IMR-90 (cell line): ENCODE measurements at regions not wholly inside any gene's neighbourhood (a gene's known extent, or its start where the extent isn't known, plus 50 kb on each side); places are given as distances from the start of the nearest gene placed in this dataset.

ENCODE experiments used
- ATAC-seq: fragments of 200-7000 bp; cut with Tn5 transposase; 2 replicates; pipeline ENCODE4 v1.9.1; 2020; ENCODE audit warnings: low read depth, mild to moderate bottlenecking, moderate library complexity
- BruUV-seq: library from RNA; stranded (reverse); fragments of 400-500 nt; replicated peaks from 2 replicates; lab custom pipeline; 2021; lab: Mats Ljungman, UMichigan
- CTCF ChIA-PET: fragments of 300-600 bp; formaldehyde crosslinking; extraction: SDS; loops from one replicate; lab custom pipeline; 2021; ENCODE audit warnings: antibody characterized with exemption; lab: Yijun Ruan, JAX
- POLR2A ChIA-PET: fragments of 300-600 bp; sonication (Branson Sonifier 250); formaldehyde crosslinking; loops from one replicate; lab custom pipeline; 2022; ENCODE audit warnings: antibody characterized with exemption; ENCODE audit not compliant: unreplicated experiment; lab: Charles Lee
- DNase-seq: peaks from one replicate; pipeline ENCODE4 v3.0.0; 2013
- H2AFZ ChIP-seq: replicated peaks from 2 replicates; pipeline ENCODE3; 2013; ENCODE audit warnings: low read length, mild to moderate bottlenecking; ENCODE audit not compliant: poor library complexity
- H2AK5ac ChIP-seq: 2 replicates; pipeline ENCODE4 v1.6.1; 2013; ENCODE audit warnings: low read depth, low read length, inconsistent platforms
- H2AK9ac ChIP-seq: replicated peaks from 2 replicates; pipeline ENCODE3; 2013; ENCODE audit warnings: mild to moderate bottlenecking, low read depth, low read length, moderate library complexity; ENCODE audit not compliant: poor library complexity
- H2BK120ac ChIP-seq: 2 replicates; pipeline ENCODE4 v1.6.1; 2013; ENCODE audit warnings: low read depth, low read length, inconsistent platforms
- H2BK15ac ChIP-seq: 3 replicates; pipeline ENCODE4 v1.6.1; 2013; ENCODE audit warnings: low read depth, low read length, inconsistent platforms
- H2BK20ac ChIP-seq: 2 replicates; pipeline ENCODE4 v1.6.1; 2013; ENCODE audit warnings: low read depth, mild to moderate bottlenecking, inconsistent platforms, low read length, moderate library complexity
- H2BK5ac ChIP-seq: 2 replicates; pipeline ENCODE4 v1.6.1; 2013; ENCODE audit warnings: mild to moderate bottlenecking, low read depth, low read length, inconsistent platforms; ENCODE audit not compliant: poor library complexity, severe bottlenecking
- H3K14ac ChIP-seq: replicated peaks from 2 replicates; pipeline ENCODE4 v1.6.1; 2013; ENCODE audit warnings: low read depth, low read length, inconsistent platforms
- H3K18ac ChIP-seq: 2 replicates; pipeline ENCODE4 v1.6.1; 2013; ENCODE audit warnings: low read depth, low read length, control low read depth
- H3K23ac ChIP-seq: 2 replicates; pipeline ENCODE4 v1.6.1; 2013; ENCODE audit warnings: low read depth, low read length, inconsistent platforms
- H3K27ac ChIP-seq: 2 replicates; pipeline ENCODE4 v1.5.1; 2013; ENCODE audit warnings: mild to moderate bottlenecking, control low read depth, low read length; ENCODE audit not compliant: insufficient read depth
- H3K27me3 ChIP-seq: 2 replicates; pipeline ENCODE4 v1.6.1; 2013; ENCODE audit warnings: low read length; ENCODE audit not compliant: control insufficient read depth, insufficient read depth
- H3K36me3 ChIP-seq: 2 replicates; pipeline ENCODE4 v1.6.1; 2013; ENCODE audit warnings: low read length, mixed read lengths; ENCODE audit not compliant: control insufficient read depth, insufficient read depth
- H3K4ac ChIP-seq: 2 replicates; pipeline ENCODE4 v1.6.1; 2013; ENCODE audit warnings: low read depth, low read length, inconsistent platforms
- H3K4me1 ChIP-seq: 2 replicates; pipeline ENCODE4 v1.6.1; 2013; ENCODE audit warnings: low read length, mixed read lengths; ENCODE audit not compliant: control insufficient read depth, insufficient read depth
- H3K4me2 ChIP-seq: 2 replicates; pipeline ENCODE4 v1.6.1; 2013; ENCODE audit warnings: low read depth, mild to moderate bottlenecking, control low read depth, low read length, moderate library complexity
- H3K4me3 ChIP-seq: 2 replicates; pipeline ENCODE4 v1.5.1; 2013; ENCODE audit warnings: low read depth, mild to moderate bottlenecking, control low read depth, low read length, moderate library complexity; ENCODE audit not compliant: insufficient read depth
- H3K56ac ChIP-seq: 2 replicates; pipeline ENCODE4 v1.6.1; 2013; ENCODE audit warnings: low read length, inconsistent platforms; ENCODE audit not compliant: insufficient read depth; ENCODE audit errors: extremely low read depth
- H3K79me1 ChIP-seq, 2 experiments: 2 replicates each; pipeline ENCODE4 v1.6.1; 2013; ENCODE audit warnings: low read length in 2 of 2, inconsistent platforms in 1 of 2, low read depth in 1 of 2
- H3K9ac ChIP-seq: 2 replicates; pipeline ENCODE4 v1.6.1; 2013; ENCODE audit warnings: low read depth, low read length, control low read depth
- H3K9me1 ChIP-seq: 2 replicates; pipeline ENCODE4 v1.6.1; 2013; ENCODE audit warnings: low read length, inconsistent platforms; ENCODE audit not compliant: insufficient read depth
- H3K9me3 ChIP-seq: 2 replicates; pipeline ENCODE4 v1.6.1; 2013; ENCODE audit warnings: low read length; ENCODE audit not compliant: control insufficient read depth, insufficient read depth
- H4K20me1 ChIP-seq: 2 replicates; pipeline ENCODE4 v1.6.1; 2013; ENCODE audit warnings: low read length, inconsistent platforms; ENCODE audit not compliant: insufficient read depth
- H4K5ac ChIP-seq: 2 replicates; pipeline ENCODE4 v1.6.1; 2013; ENCODE audit warnings: mild to moderate bottlenecking, low read depth, low read length, control low read depth
- H4K8ac ChIP-seq, 2 experiments: 2 replicates each; pipeline ENCODE4 v1.6.1; 2013; ENCODE audit warnings: low read depth in 2 of 2, low read length in 2 of 2, control low read depth in 1 of 2, inconsistent platforms in 1 of 2
- H4K91ac ChIP-seq: 2 replicates; pipeline ENCODE4 v1.6.1; 2013; ENCODE audit warnings: low read depth, low read length, inconsistent platforms; ENCODE audit not compliant: insufficient read depth
- CEBPB ChIP-seq: IDR thresholded peaks from 2 replicates; pipeline ENCODE4 v1.6.1; 2012; ENCODE audit warnings: low read depth, low read length, improper control_type of control experiment
- CHD1 ChIP-seq: IDR thresholded peaks from 2 replicates; pipeline ENCODE4 v1.6.1; 2012; ENCODE audit warnings: low read depth, low read length, improper control_type of control experiment
- MAFK ChIP-seq: IDR thresholded peaks from 2 replicates; pipeline ENCODE4 v1.6.1; 2012; ENCODE audit warnings: low read depth, low read length, improper control_type of control experiment
- MXI1 ChIP-seq: IDR thresholded peaks from 2 replicates; pipeline ENCODE4 v1.6.1; 2012; ENCODE audit warnings: low read depth, mild to moderate bottlenecking, low read length, moderate library complexity, borderline replicate concordance
- NFE2L2 ChIP-seq: fragments of 150-350 bp; IDR thresholded peaks from 2 replicates; pipeline ENCODE4 v1.6.1; 2016; ENCODE audit warnings: low read depth, mild to moderate bottlenecking, low read length
- RCOR1 ChIP-seq: IDR thresholded peaks from 2 replicates; pipeline ENCODE4 v1.6.1; 2012; ENCODE audit warnings: mild to moderate bottlenecking, low read length, improper control_type of control experiment; ENCODE audit not compliant: insufficient replicate concordance
- WGBS, 2 experiments: methylation state at CpG; one replicate each; pipeline versions ENCODE4 v1.1.5 to v1.1.7; 2013; ENCODE audit warnings: missing lambda C conversion rate in 2 of 2; ENCODE audit not compliant: insufficient read length in 1 of 2; ENCODE audit errors: extremely low coverage in 2 of 2; 5-methylcytosine and 5-hydroxymethylcytosine counted together
- dilution Hi-C: fragments of 300-500 bp; cut with HindIII; formaldehyde crosslinking; loops from one replicate; pipeline ENCODE4 v1.14.3; 2018; ENCODE audit warnings: low sequenced_read_pairs; ENCODE audit not compliant: unreplicated experiment
- in situ Hi-C: fragments of 300-500 bp; cut with MboI; formaldehyde crosslinking; loops from 3 replicates; pipeline ENCODE4 v1.14.3; 2019; ENCODE audit warnings: low sequenced_read_pairs, inconsistent platforms, mixed read lengths
- intact Hi-C: fragments of 100-400 bp; cut with micrococcal nuclease; formaldehyde crosslinking; loops from 2 replicates; pipeline ENCODE4 v1.10.0; 2022
- TF ChIP-seq, protein P1 (sequence below): fragments of 150-350 bp; IDR thresholded peaks from 2 replicates; pipeline ENCODE4 v1.6.1; 2016; ENCODE audit warnings: low read depth, mild to moderate bottlenecking, low read length, moderate library complexity, borderline replicate concordance

DNA sequence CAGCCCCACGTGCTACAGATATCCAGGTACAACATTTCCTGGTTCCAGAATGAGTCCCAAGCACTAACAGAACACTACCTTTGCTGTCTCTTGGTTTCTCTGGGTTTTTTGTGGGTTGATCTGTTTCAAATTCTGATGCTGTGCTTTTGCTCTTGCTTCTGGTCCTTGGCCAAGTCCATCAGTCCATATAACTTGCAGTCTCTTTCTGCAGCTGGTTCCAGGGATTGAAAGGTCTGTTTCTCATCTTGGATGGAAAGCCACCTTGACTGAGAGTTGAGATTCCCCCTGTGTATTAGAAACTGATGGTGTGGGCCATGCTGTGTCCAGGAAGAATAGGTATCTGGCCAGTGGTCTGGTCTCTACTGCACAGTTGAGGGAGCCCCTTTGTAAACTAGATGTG is 171.1 kb downstream of the JCAD start:
- no peak for DNase-seq
- no peak overlapping the region for H2BK5ac ChIP-seq
- H3K9me3 ChIP-seq, result peaks cover 2% of the 10 kb centered on the region; the same call in 1 of the 2 replicates
- H4K8ac ChIP-seq, result no peak overlapping the region
- H3K14ac ChIP-seq, result no peak overlapping the region
- H3K4me3 ChIP-seq, result no peak overlapping the region
- H4K5ac ChIP-seq, result no peak overlapping the region
- intact Hi-C loops (no loop called here), dilution Hi-C loops (no loop called here), in situ Hi-C loops (no loop called here)
- no peaks in the 10 kb centered on the region for H4K20me1 ChIP-seq
- H3K4me1 ChIP-seq, result no peaks in the 10 kb centered on the region
- no peak for ATAC-seq
- no peak overlapping the region for H2AFZ ChIP-seq
- H2BK15ac ChIP-seq, result no peak overlapping the region
- BruUV-seq, result no TSS peak
- H3K9ac ChIP-seq, result no peak overlapping the region
- CTCF ChIA-PET, result interaction anchor here (0.6 kb wide), 1 partner anchor 199 kb away, joined by 3 read pairs; no protein-coding TSS in a partner anchor
- WGBS, 2 experiments, result no CpG with 5 or more reads among the region's 1 CpG
- no peaks in the 10 kb centered on the region for H3K36me3 ChIP-seq
- no peak overlapping the region for H3K56ac ChIP-seq
- H3K27me3 ChIP-seq, result peaks cover 27% of the 10 kb centered on the region
- H2AK9ac ChIP-seq, result no peak overlapping the region
- no peak overlapping the region for H3K27ac ChIP-seq
- POLR2A ChIA-PET, result no interaction called here
- H3K23ac ChIP-seq, result no peak overlapping the region
- no peak overlapping the region for H4K91ac ChIP-seq
- TF ChIP-seq CEBPB (no peak), MAFK (no peak), NFE2L2 (no peak), RCOR1 (no peak), MXI1 (no peak), CHD1 (no peak)
- TF ChIP-seq, protein P1, sequence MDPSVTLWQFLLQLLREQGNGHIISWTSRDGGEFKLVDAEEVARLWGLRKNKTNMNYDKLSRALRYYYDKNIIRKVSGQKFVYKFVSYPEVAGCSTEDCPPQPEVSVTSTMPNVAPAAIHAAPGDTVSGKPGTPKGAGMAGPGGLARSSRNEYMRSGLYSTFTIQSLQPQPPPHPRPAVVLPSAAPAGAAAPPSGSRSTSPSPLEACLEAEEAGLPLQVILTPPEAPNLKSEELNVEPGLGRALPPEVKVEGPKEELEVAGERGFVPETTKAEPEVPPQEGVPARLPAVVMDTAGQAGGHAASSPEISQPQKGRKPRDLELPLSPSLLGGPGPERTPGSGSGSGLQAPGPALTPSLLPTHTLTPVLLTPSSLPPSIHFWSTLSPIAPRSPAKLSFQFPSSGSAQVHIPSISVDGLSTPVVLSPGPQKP, result no peak
- no peaks in the 10 kb centered on the region for H3K9me1 ChIP-seq
- no peak overlapping the region for H3K4ac ChIP-seq
- H3K18ac ChIP-seq, result no peak overlapping the region
- no peak overlapping the region for H2BK20ac ChIP-seq
- H3K79me1 ChIP-seq, result no peaks in the 10 kb centered on the region
- H3K4me2 ChIP-seq, result no peak overlapping the region
- no peak overlapping the region for H2AK5ac ChIP-seq
- no peak overlapping the region for H2BK120ac ChIP-seq
